Mammary epithelial cell (primary cell): ENCODE measurements at regions not wholly inside any gene's neighbourhood (a gene's known extent, or its start where the extent isn't known, plus 50 kb on each side); places are given as distances from the start of the nearest gene placed in this dataset.

Experiments used
- EZH2 ChIP-seq: IDR thresholded peaks from 2 replicates; pipeline ENCODE4 v1.6.1; 2012; ENCODE audit warnings: low read length, inconsistent platforms, borderline replicate concordance
- TF ChIP-seq, protein P1 (sequence below), 2 donors: IDR thresholded peaks in 1 of 2; conservative IDR thresholded peaks in 1 of 2; 2 replicates each; pipeline ENCODE4 v1.5.1; 2011 to 2012; ENCODE audit warnings: inconsistent platforms in 2 of 2, low read length in 2 of 2, mild to moderate bottlenecking in 2 of 2, control low read depth in 1 of 2, low read depth in 1 of 2; ENCODE audit not compliant: insufficient read depth in 1 of 2; ENCODE audit errors: extremely low read depth in 1 of 2

DNA sequence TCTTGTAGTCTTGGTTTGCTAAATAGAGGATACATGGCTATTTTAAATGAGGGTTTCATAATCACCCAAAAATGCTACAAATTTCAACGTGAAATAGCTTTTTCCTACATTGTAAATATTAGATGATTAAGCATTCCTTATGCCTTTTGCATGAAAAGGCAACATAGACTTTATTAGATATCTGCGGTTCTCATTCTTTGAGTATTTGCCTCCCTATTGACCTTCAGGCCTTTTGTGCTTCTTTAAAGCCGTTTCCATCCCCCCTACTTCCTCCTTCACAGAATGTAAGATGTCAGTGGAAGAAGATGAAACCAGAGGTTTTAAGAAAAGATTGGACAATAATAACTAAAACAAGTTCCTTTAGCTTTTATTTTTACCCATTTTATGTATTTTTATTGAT is 144.1 kb downstream of the UBE2E3 start:
- TF ChIP-seq, protein P1, sequence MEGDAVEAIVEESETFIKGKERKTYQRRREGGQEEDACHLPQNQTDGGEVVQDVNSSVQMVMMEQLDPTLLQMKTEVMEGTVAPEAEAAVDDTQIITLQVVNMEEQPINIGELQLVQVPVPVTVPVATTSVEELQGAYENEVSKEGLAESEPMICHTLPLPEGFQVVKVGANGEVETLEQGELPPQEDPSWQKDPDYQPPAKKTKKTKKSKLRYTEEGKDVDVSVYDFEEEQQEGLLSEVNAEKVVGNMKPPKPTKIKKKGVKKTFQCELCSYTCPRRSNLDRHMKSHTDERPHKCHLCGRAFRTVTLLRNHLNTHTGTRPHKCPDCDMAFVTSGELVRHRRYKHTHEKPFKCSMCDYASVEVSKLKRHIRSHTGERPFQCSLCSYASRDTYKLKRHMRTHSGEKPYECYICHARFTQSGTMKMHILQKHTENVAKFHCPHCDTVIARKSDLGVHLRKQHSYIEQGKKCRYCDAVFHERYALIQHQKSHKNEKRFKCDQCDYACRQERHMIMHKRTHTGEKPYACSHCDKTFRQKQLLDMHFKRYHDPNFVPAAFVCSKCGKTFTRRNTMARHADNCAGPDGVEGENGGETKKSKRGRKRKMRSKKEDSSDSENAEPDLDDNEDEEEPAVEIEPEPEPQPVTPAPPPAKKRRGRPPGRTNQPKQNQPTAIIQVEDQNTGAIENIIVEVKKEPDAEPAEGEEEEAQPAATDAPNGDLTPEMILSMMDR (conservative IDR thresholded peaks at IDR 0.05 in 1 of 2, IDR thresholded peaks at IDR 0.05 in 1 of 2; ENCODE audit: extremely low read depth in 1 of 2, insufficient read depth in 1 of 2, low read depth in 1 of 2, low read length in 2 of 2): no peak
- no peak for TF ChIP-seq EZH2
